Body of pancreas (tissue), 4 donors: ENCODE measurements at regions not wholly inside any gene's neighbourhood (a gene's known extent, or its start where the extent isn't known, plus 50 kb on each side); places are given as distances from the start of the nearest gene placed in this dataset.

Source experiments
- CTCF ChIP-seq, 7 experiments: fragments of 450-650 bp in 4 of 7; fragments of 200-600 bp in 3 of 7; sonication (generic) in 3 of 7; IDR thresholded peaks; one replicate each; pipeline ENCODE4 v1.5.1; 2016 to 2019; ENCODE audit warnings: antibody characterized with exemption in 7 of 7
- POLR2A ChIP-seq, 3 donors: fragments of 450-650 bp; IDR thresholded peaks; one replicate each; pipeline ENCODE4 v1.6.1; 2016; ENCODE audit warnings: antibody characterized with exemption in 3 of 3, mild to moderate bottlenecking in 2 of 3

GRCh38 chr13:26838821-26839220, 78.2 kb upstream of the GPR12 start:
- TF ChIP-seq CTCF (IDR thresholded peaks at IDR 0.05) (no peak), POLR2A (IDR thresholded peaks at IDR 0.05) (no peak)
